A549 (cell line): ENCODE measurements at regions not wholly inside any gene's neighbourhood (a gene's known extent, or its start where the extent isn't known, plus 50 kb on each side); places are given as distances from the start of the nearest gene placed in this dataset.

ENCODE experiments used
- ATAC-seq, 2 experiments: fragments of 200-7000 bp in 1 of 2; fragments of >200 bp in 1 of 2; cut with Nextera tagmentation in 1 of 2; cut with Tn5 transposase in 1 of 2; 3 replicates each; pipeline versions ENCODE4 v1.8.0 to v1.9.1; 2018 to 2020; ENCODE audit warnings: mild to moderate bottlenecking in 1 of 2, moderate library complexity in 1 of 2
- CTCF ChIA-PET: fragments of 300-600 bp; sonication (Branson Sonifier 250); formaldehyde crosslinking; extraction: SDS; loops from one replicate; lab custom pipeline; 2021; ENCODE audit warnings: antibody characterized with exemption, inconsistent platforms; lab: Yijun Ruan, JAX
- POLR2A ChIA-PET: fragments of 350-600 bp; formaldehyde crosslinking; extraction: SDS; loops from one replicate; lab custom pipeline; 2021; ENCODE audit warnings: antibody characterized with exemption, inconsistent platforms; lab: Yijun Ruan, JAX
- DNase-seq, 2 experiments: peaks; one replicate each; pipeline versions ENCODE4 v3.0.0 to v3.0.0-alpha.2; 2011 to 2016; ENCODE audit warnings: low read depth in 1 of 2, low spot score in 1 of 2
- FAIRE-seq: peaks from 2 replicates; lab custom pipeline; 2011; peaks lifted over from hg19 to GRCh38; lab: Jason Lieb, UNC
- H3K27ac ChIP-seq, 2 experiments: fragments of >200 bp; sonication (Bioruptor Twin); formaldehyde crosslinking; 3 replicates each; pipeline ENCODE4 v1.5.1; 2016 to 2017
- H3K4me1 ChIP-seq: fragments of >200 bp; sonication (Bioruptor Twin); formaldehyde crosslinking; 3 replicates; pipeline ENCODE4 v1.6.1; 2016
- H3K4me2 ChIP-seq: fragments of >200 bp; sonication (Bioruptor Twin); formaldehyde crosslinking; 3 replicates; pipeline ENCODE4 v1.6.1; 2016
- H3K4me3 ChIP-seq: fragments of >200 bp; sonication (Bioruptor Twin); formaldehyde crosslinking; 3 replicates; pipeline ENCODE4 v1.5.1; 2016
- H3K9me3 ChIP-seq: fragments of >200 bp; sonication (Bioruptor Twin); formaldehyde crosslinking; 3 replicates; pipeline ENCODE4 v1.6.1; 2016
- CBX2 ChIP-seq: fragments of 200-600 bp; sonication (generic); IDR thresholded peaks from 2 replicates; pipeline ENCODE4 v1.6.1; 2016; ENCODE audit warnings: low read depth, mild to moderate bottlenecking, borderline replicate concordance
- CEBPB ChIP-seq, 2 experiments: fragments of >200 bp in 1 of 2; sonication (Bioruptor Twin) in 1 of 2; formaldehyde crosslinking in 1 of 2; IDR thresholded peaks; 2 replicates each; pipeline ENCODE4 v1.6.1; 2012 to 2016
- FOSB ChIP-seq: fragments of 250-450 bp; sonication (Bioruptor Pico); IDR thresholded peaks from 2 replicates; pipeline ENCODE4 v1.5.0; 2020; ENCODE audit warnings: mild to moderate bottlenecking, moderate library complexity
- HDAC2 ChIP-seq: fragments of 200-600 bp; sonication (generic); IDR thresholded peaks from 2 replicates; pipeline ENCODE4 v1.6.1; 2016
- HEYL ChIP-seq: fragments of 250-450 bp; sonication (Bioruptor Pico); IDR thresholded peaks from 2 replicates; pipeline ENCODE4 v1.8.0; 2021; ENCODE audit warnings: mild to moderate bottlenecking, moderate library complexity
- JUN ChIP-seq, 2 experiments: fragments of >200 bp; sonication (Bioruptor Twin); formaldehyde crosslinking; IDR thresholded peaks; 2 replicates in 1 of 2; 3 replicates in 1 of 2; pipeline ENCODE4 v1.6.1; 2016 to 2017
- KDM1A ChIP-seq: fragments of 200-600 bp; sonication (generic); IDR thresholded peaks from 2 replicates; pipeline ENCODE4 v1.6.1; 2016; ENCODE audit warnings: low read depth, mild to moderate bottlenecking
- MAZ ChIP-seq: fragments of 150-350 bp; IDR thresholded peaks from 2 replicates; pipeline ENCODE4 v1.6.1; 2014; ENCODE audit warnings: antibody characterized with exemption, low read depth, low read length, borderline replicate concordance
- POLR2AphosphoS2 ChIP-seq: conservative IDR thresholded peaks from 2 replicates; pipeline ENCODE4 v1.6.1; 2012; ENCODE audit warnings: low read length, improper control_type of control experiment, inconsistent platforms
- RCOR1 ChIP-seq: fragments of 150-350 bp; IDR thresholded peaks from 2 replicates; pipeline ENCODE4 v1.6.1; 2014; ENCODE audit warnings: antibody characterized with exemption, low read length, low read depth
- RFX5 ChIP-seq: fragments of 450-650 bp; IDR thresholded peaks from 2 replicates; pipeline ENCODE4 v1.7.1; 2014; ENCODE audit warnings: antibody characterized with exemption, mild to moderate bottlenecking, moderate library complexity
- SREBF2 ChIP-seq: fragments of 450-650 bp; IDR thresholded peaks from 2 replicates; pipeline ENCODE4 v1.6.1; 2014; ENCODE audit warnings: mild to moderate bottlenecking, moderate library complexity
- TFCP2L1 ChIP-seq: fragments of 250-450 bp; sonication (Bioruptor Pico); IDR thresholded peaks from 2 replicates; pipeline ENCODE4 v1.5.0; 2021; ENCODE audit warnings: mild to moderate bottlenecking
- TP53 ChIP-seq: fragments of 250-450 bp; sonication (Bioruptor Pico); IDR thresholded peaks from 2 replicates; pipeline ENCODE4 v1.5.0; 2021; ENCODE audit warnings: mild to moderate bottlenecking, moderate library complexity
- ZNF302 ChIP-seq: fragments of 250-450 bp; sonication (Bioruptor Pico); IDR thresholded peaks from 2 replicates; pipeline ENCODE4 v1.9.0; 2021; ENCODE audit warnings: inconsistent platforms, mild to moderate bottlenecking, moderate library complexity
- WGBS: methylation state at CpG from one replicate; pipeline ENCODE4 v1.1.6; 2017; ENCODE audit errors: missing lambda C conversion rate; 5-methylcytosine and 5-hydroxymethylcytosine counted together
- TF ChIP-seq, protein P1 (sequence below): IDR thresholded peaks from 2 replicates; pipeline ENCODE4 v1.6.1; 2012
- TF ChIP-seq, protein P2 (sequence below): fragments of >200 bp; sonication (Bioruptor Twin); formaldehyde crosslinking; IDR thresholded peaks from 2 replicates; pipeline ENCODE4 v1.6.1; 2016
- TF ChIP-seq, protein P3 (sequence below): fragments of 250-450 bp; sonication (Bioruptor Pico); IDR thresholded peaks from 2 replicates; pipeline ENCODE4 v1.5.0; 2021; ENCODE audit warnings: mild to moderate bottlenecking, moderate library complexity, borderline replicate concordance
- TF ChIP-seq, protein P4 (sequence below): fragments of 150-350 bp; IDR thresholded peaks from 2 replicates; pipeline ENCODE4 v1.6.1; 2014; ENCODE audit warnings: low read depth, mild to moderate bottlenecking, low read length
- TF ChIP-seq, protein P5 (sequence below): IDR thresholded peaks from 2 replicates; pipeline ENCODE4 v1.6.1; 2012
- TF ChIP-seq, protein P6 (sequence below): fragments of 200-600 bp; sonication (generic); IDR thresholded peaks from 2 replicates; pipeline ENCODE4 v1.6.1; 2016; ENCODE audit warnings: antibody characterized with exemption, mild to moderate bottlenecking, moderate library complexity

DNA sequence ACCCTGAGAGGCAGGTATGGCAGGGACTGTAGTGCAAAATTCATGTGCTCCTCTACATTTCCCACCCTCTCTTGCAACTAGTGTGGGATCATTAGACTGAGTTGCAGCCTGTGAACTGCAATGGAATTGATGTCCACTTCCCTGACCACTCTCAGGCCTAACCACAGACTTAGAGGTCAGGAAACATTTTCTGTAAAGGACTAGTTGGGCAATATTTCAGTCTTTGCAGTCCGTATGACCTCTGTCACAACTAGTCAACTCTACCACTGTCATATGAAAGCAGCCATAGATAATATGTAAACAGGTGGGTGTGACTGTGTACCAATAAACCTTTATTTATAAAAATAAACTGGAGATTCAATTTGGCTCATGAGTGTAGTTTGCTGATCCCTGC is 134.4 kb upstream of the TOP1 start:
- 33% methylated on average over 1 of the region's 1 CpG for WGBS
- no peaks in the 10 kb centered on the region for H3K4me1 ChIP-seq
- ATAC-seq: no peak
- no peak for DNase-seq
- POLR2A ChIA-PET: no interaction called here
- TF ChIP-seq TP53 (CRISPR knock-in tag): no peak
- no peak overlapping the region for H3K4me2 ChIP-seq
- CTCF ChIA-PET: no interaction called here
- FAIRE-seq: no peak
- H3K9me3 ChIP-seq: no peaks in the 10 kb centered on the region
- H3K27ac ChIP-seq: no peak overlapping the region
- no peak overlapping the region for H3K4me3 ChIP-seq

DNA sequence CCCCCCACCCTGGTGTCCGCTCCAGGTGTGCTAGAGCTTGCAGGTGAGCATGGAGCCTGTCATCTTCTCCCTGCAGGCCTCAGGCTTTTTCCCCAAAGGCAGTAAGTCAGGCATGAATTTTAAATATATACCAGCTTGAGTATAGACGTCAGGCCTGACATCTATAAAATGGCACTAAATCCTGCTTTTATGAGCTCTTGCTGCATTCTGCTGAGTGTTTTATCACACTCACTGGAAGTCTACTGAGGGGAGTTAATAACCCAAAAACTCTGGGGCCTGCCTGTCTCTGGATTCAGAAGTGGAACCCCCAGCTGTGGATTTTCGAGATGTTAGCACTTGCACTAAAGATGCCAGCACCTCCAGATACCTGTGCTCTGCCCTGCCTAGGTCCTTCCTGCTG is 133.4 kb upstream of the TOP1 start:
- Histone ChIP-seq H3K4me3 (no peak overlapping the region), H3K4me2 (no peak overlapping the region)
- TF ChIP-seq, protein P1, sequence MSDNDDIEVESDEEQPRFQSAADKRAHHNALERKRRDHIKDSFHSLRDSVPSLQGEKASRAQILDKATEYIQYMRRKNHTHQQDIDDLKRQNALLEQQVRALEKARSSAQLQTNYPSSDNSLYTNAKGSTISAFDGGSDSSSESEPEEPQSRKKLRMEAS: no peak
- TF ChIP-seq CBX2: no peak
- TF ChIP-seq CEBPB (IDR thresholded peaks at IDR 0.05): no peak
- TF ChIP-seq JUN (IDR thresholded peaks at IDR 0.05): no peak
- TF ChIP-seq TP53 (CRISPR knock-in tag): no peak
- TF ChIP-seq POLR2AphosphoS2: no peak
- no peak for TF ChIP-seq MAZ
- no peak for TF ChIP-seq SREBF2
- TF ChIP-seq HDAC2: no peak
- no peak for TF ChIP-seq TFCP2L1
- TF ChIP-seq, protein P2, sequence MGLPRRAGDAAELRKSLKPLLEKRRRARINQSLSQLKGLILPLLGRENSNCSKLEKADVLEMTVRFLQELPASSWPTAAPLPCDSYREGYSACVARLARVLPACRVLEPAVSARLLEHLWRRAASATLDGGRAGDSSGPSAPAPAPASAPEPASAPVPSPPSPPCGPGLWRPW: no peak
- TF ChIP-seq, all 56 proteins: peak for 0
- WGBS: 17% methylated on average over 3 of the region's 3 CpGs
- POLR2A ChIA-PET: no interaction called here
- ATAC-seq (no peak), DNase-seq (no peak), FAIRE-seq (no peak)
- CTCF ChIA-PET: no interaction called here
- Histone ChIP-seq H3K4me1 (no peaks in the 10 kb centered on the region), H3K9me3 (no peaks in the 10 kb centered on the region), H3K27ac (no peak overlapping the region)

DNA sequence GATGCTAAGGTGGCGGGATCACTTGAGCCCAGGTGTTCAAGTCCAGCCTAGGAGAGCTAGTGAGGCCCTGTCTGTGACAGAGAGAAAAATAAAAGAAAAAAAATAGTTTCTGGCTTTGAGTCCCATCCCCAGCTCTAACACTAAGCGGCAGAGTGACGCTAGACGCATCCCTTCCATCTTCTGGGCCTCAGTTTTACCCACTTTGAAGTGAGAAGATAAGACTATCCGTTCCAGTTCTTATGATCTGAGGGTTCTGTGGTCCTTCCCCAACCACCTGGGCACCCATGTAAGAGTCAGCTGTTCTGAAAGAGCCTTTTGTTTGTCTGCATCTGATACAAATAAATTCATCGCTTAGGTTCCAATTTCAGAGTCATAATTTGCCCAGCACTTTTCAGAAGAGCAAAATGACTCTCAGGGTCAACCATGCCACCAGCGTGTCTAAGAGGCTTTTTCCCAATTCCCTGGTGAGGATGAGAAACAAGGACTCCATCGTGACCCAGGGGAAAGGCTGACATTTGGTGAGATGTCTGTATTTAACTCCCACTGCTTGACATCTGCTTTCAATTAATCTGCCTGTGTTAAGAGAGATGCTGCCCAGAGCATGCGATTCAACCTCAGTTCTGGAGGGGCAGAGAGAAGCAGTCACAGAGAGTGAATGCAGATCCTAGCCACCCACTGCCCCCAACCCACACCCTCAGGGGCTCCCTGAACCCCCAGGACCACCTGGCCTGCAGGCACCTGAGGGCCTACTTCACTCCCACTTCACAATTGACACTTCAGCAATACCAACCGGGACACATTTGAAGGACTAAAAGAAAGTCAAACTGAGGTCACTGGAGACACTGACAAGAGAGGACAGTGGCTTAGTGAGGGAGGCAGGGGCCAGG is 131.6 kb upstream of the TOP1 start:
- TF ChIP-seq, protein P3, sequence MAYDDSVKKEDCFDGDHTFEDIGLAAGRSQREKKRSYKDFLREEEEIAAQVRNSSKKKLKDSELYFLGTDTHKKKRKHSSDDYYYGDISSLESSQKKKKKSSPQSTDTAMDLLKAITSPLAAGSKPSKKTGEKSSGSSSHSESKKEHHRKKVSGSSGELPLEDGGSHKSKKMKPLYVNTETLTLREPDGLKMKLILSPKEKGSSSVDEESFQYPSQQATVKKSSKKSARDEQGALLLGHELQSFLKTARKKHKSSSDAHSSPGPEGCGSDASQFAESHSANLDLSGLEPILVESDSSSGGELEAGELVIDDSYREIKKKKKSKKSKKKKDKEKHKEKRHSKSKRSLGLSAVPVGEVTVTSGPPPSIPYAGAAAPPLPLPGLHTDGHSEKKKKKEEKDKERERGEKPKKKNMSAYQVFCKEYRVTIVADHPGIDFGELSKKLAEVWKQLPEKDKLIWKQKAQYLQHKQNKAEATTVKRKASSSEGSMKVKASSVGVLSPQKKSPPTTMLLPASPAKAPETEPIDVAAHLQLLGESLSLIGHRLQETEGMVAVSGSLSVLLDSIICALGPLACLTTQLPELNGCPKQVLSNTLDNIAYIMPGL (CRISPR knock-in tag): no peak
- TF ChIP-seq FOSB (CRISPR knock-in tag): no peak
- TF ChIP-seq RCOR1: no peak
- TF ChIP-seq, protein P2: no peak
- TF ChIP-seq RFX5: no peak
- TF ChIP-seq, protein P4, sequence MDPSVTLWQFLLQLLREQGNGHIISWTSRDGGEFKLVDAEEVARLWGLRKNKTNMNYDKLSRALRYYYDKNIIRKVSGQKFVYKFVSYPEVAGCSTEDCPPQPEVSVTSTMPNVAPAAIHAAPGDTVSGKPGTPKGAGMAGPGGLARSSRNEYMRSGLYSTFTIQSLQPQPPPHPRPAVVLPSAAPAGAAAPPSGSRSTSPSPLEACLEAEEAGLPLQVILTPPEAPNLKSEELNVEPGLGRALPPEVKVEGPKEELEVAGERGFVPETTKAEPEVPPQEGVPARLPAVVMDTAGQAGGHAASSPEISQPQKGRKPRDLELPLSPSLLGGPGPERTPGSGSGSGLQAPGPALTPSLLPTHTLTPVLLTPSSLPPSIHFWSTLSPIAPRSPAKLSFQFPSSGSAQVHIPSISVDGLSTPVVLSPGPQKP: no peak
- TF ChIP-seq CBX2: no peak
- TF ChIP-seq ZNF302: no peak
- no peak for TF ChIP-seq KDM1A
- TF ChIP-seq, protein P5, sequence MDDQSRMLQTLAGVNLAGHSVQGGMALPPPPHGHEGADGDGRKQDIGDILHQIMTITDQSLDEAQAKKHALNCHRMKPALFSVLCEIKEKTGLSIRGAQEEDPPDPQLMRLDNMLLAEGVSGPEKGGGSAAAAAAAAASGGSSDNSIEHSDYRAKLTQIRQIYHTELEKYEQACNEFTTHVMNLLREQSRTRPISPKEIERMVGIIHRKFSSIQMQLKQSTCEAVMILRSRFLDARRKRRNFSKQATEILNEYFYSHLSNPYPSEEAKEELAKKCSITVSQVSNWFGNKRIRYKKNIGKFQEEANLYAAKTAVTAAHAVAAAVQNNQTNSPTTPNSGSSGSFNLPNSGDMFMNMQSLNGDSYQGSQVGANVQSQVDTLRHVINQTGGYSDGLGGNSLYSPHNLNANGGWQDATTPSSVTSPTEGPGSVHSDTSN: no peak
- TF ChIP-seq HEYL: no peak
- TF ChIP-seq, protein P6, sequence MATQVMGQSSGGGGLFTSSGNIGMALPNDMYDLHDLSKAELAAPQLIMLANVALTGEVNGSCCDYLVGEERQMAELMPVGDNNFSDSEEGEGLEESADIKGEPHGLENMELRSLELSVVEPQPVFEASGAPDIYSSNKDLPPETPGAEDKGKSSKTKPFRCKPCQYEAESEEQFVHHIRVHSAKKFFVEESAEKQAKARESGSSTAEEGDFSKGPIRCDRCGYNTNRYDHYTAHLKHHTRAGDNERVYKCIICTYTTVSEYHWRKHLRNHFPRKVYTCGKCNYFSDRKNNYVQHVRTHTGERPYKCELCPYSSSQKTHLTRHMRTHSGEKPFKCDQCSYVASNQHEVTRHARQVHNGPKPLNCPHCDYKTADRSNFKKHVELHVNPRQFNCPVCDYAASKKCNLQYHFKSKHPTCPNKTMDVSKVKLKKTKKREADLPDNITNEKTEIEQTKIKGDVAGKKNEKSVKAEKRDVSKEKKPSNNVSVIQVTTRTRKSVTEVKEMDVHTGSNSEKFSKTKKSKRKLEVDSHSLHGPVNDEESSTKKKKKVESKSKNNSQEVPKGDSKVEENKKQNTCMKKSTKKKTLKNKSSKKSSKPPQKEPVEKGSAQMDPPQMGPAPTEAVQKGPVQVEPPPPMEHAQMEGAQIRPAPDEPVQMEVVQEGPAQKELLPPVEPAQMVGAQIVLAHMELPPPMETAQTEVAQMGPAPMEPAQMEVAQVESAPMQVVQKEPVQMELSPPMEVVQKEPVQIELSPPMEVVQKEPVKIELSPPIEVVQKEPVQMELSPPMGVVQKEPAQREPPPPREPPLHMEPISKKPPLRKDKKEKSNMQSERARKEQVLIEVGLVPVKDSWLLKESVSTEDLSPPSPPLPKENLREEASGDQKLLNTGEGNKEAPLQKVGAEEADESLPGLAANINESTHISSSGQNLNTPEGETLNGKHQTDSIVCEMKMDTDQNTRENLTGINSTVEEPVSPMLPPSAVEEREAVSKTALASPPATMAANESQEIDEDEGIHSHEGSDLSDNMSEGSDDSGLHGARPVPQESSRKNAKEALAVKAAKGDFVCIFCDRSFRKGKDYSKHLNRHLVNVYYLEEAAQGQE: no peak
- POLR2A ChIA-PET: no interaction called here
- CTCF ChIA-PET: no interaction called here

More for the DNA sequence above, 131.6 kb upstream of the TOP1 start:
- ATAC-seq (no peak), DNase-seq (no peak), FAIRE-seq (no peak)
- no peaks in the 10 kb centered on the region for H3K9me3 ChIP-seq
- WGBS: 27% methylated on average over 10 of the region's 10 CpGs
- H3K4me2 ChIP-seq: no peak overlapping the region
- no peaks in the 10 kb centered on the region for H3K4me1 ChIP-seq
- H3K27ac ChIP-seq: no peak overlapping the region
- no peak overlapping the region for H3K4me3 ChIP-seq
